Amygdala (tissue), 56 donors: ENCODE measurements at regions not wholly inside any gene's neighbourhood (a gene's known extent, or its start where the extent isn't known, plus 50 kb on each side); places are given as distances from the start of the nearest gene placed in this dataset.

ENCODE experiments used
- DNase-seq, 56 donors: peaks; one replicate each; lab custom pipeline; 2025; lab: John Stamatoyannopoulos, UW

DNA sequence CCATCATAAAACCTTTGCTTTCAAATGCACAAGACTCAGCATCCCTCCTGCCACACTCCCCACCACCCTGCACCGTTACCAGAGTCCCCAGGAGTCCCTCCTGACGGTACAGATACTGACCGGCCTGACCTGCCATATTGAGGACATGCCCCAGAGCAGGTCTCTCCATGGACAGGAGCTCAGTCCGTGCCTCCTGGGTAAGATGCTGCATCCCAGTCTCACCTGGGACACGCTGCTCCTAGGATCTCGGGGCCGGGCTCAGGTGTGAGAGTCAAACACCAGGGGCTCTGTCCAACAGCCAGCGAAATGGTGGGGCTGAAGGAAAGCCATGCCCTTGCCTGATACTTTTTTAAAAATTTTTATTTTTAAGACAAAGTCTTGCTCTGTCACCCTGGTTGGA lies 328.3 kb downstream of the SHANK2 start:
- DNase-seq, result no peak

DNA sequence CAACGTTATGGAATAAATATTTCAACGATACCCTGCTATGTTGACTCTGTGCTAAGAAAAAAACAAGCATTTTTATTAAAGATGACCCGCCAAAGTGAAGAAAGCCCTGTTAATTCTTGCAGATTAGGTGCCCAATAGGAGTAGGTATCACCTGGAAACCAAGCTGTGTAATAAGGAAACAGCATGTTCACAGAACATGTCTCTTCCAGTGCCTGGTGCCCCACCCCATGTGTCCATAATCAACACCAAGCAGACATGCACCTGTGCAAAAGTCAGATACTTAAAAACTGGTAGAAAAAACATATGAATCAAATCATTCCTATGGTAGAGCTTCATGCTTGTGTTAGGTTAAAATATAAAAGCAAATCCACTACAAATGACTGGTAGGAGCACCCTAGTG lies 327.1 kb downstream of the SHANK2 start:
- DNase-seq, result no peak

DNA sequence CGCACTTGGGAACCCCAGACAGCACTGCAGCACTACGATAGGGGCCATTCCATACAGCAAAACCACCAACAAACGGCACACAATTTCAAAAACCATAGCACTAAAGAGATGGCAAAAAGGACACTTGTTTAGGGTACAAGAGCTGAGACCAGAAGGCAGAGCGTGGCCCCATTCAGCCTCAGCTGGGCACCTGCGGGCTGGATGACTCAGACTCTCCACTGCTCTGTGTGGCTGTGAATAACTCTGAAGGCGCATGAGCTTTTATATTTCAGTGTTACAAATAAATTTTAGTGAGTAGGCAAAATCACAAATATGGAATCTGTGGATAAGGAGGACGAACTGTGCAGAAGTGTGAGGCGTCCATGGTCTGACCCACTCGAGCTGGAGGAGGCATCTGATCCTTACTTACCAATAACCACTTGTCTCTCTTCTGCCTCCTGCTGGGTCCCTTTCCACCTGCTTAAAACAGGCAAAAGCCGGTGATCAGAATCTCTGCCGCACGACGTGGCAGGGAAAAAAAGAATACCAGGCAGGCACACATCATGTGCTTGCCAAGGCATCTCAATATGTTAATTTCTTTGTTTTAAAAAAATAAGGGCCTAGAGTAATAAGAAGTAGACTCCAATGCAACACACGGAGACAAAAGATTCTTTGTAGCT lies 325.7 kb downstream of the SHANK2 start:
- DNase-seq, result peak in 3 of 56 donors; percentile 18 to 39 (median 27)

DNA sequence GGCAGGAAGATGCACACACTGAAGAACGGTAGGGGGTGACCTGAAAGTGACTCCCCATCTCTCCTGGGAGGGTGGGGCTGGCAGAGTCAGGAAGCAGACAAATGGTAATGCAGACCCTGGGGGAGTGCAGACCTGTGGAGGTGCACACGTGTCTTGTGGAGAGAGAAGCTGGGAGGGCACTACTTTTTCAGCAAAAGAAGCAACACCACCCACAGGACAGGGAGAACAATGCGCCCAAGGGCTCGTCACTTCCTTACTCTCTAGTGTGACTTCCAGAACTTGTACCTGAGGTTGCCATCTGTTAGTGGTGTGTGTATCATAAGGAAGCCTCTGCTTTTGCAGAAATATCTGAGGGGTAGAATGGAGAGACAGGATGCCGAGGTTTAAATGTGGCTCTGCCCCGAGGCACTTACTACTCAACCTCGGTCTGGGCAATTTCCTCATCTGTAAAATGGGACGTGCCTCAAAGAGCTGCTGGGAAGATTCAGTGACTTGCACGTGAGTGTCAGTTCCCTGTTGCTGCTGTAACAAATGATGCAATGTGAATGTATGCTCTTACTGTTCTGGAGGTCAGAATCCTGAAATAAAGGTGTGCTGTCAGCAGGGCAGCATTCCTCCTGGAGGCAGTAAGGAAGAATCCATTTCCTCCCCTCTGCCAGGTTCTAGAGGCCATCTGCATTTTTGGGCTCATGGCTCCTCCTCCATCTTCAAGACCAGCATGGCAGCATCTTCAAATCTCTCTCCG lies 323.4 kb downstream of the SHANK2 start:
- no peak for DNase-seq

DNA sequence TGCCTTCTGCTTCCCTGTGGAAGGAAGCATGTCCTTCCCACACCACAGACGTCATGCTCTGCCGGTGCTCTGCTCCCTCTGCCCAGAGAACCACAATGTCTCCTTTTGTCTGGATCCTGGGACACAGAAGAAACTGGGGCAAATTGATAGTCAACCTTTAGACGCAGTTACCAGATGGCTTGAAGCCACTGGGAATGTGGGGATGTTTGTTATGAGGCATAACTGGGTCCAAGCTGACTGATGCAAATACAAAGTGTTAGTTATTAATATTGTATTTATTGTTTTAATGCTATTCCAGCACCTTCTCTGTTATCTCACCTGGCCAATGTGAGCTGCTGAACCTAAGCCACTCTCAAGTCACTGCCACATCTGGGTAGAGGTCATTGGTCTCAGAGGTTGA lies 322.2 kb downstream of the SHANK2 start:
- no peak for DNase-seq

DNA sequence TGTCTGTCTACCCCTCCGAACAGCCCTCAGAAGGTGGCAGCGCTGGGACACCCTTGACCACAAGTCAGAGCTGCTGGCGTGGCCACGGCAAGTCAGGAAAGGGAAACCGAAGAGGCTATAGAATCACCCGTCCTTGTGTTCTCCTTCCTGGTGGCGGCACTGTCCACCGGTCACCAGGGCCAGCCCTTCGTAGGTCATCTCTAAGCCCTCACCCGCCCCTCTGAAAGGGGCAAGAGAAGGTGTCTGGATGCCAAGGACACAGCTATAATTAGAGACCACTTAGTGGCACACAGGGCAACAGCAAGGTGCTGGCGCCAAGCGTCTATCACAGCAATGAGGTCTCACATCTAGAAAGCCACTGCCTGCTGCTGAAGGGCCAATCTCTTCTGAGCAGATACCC lies 320.9 kb downstream of the SHANK2 start:
- no peak for DNase-seq

DNA sequence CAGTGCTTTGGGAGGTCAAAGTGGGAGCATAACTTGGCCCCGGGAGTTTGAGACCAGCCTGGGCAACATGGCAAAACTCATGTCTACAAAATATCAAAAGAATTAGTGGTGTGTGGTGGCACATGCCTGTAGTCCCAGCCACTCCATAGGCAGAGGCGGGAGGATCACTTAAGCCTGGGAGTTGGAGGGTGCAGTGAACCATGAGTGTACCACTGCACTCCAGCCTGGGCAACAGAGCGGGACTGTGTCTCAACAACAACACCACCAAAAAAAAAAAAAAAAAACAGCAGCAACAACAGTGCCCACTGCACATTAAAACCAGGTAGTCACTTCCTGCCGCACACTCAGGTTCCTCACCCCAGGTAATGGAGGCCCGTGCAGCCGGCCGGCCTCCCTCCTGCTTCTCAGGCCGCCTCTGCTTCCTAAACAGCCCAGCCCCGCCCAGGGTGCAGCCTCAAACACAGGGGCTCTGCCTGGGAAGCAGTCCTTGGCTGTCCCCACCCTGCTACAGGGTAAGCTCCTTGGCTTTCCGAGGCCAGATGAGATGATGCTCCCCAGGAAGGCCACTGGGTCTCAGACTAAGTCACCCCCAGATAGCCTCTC lies 318.3 kb downstream of the SHANK2 start:
- DNase-seq, result no peak

DNA sequence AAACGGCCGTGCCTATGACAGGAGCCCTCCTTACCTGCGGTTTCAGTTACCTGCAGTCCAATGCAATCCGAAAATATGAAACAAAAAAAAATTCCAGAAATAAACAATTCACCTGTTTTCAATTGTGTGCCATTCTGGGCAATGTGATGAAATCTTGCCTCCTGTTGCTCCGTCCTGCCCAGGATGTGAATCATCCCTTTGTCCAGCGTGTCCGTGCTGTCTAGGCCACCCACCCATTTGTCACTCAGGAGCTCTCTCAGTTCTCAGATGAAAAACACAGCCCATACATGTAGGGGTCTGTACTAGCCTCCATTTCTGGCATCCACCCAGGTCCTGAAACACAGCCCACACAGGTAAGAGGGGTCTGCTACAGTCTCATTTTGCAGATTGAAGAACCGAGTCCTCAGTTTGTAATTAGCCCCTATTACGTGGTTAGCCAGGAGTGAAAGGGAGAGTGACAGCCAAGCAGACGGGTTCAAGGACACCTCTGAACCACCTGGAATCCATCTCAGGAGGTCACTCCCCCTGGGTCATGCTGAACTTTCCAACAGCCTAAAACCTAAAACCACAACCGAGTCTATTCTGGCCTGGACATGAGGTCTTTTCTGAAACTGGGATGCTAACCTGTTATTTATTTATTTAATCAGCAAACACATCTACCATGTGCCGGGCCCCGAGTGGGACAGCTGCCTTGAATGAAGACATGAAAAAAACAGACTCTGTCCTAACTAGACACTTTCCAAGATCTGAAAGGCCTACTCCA lies 317.2 kb downstream of the SHANK2 start:
- no peak for DNase-seq

DNA sequence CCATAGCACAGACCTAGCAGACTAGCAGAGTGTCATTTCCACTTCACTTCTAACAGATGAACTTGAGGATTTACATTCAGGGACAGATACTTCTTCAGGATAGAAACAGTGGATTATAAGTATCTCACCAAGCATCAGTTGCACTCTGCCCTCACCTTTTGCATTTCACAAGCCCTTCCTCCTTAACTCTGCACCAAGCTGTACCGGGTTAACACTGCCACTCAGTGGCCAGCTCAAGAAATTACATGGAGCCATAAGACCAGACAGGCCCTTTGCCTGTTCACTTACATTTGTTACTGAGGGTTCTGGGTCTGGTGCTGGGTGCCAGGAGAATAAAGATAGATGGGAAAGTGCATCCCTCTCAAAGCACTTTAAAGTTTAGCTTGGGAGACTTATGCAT lies 309.8 kb downstream of the SHANK2 start:
- DNase-seq, result no peak

DNA sequence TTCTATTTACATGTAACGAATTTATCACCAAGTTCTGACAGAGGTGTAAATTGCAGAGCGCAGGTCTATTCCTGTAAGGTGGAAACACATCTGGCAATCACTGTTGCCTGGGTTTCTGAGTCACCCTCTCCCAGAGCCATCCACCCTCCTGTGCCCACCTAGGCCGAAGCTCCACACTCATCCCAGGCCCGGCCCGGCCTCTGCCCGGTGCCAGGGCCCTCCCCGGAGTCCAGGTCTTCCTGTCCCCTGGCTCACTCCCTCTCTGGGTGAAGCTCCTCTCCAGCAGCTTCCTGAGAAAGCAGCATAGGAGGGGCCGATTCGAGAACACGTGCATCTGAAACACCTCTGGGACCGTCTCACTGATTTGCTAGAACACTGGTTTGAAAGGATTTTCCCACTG lies 308.2 kb downstream of the SHANK2 start:
- no peak for DNase-seq

DNA sequence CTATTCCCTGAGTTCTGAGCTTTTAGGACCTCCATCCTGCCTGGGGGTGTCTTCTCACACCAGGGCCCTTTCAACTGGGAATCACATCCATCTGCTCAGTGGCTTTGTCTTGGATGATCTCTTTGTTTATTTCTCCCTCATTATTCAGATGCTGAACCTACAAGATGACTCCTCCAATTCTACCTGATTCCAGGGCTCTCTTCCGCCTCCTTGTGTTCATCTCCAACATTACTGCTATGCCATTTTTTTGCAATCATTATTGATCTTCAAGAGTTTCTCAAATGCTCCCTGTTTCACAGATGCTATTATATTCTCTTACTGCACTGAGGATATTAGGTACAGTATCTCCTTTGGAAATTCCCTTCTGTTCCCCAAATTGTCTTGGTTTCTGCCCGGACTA lies 307.7 kb downstream of the SHANK2 start:
- DNase-seq, result no peak

DNA sequence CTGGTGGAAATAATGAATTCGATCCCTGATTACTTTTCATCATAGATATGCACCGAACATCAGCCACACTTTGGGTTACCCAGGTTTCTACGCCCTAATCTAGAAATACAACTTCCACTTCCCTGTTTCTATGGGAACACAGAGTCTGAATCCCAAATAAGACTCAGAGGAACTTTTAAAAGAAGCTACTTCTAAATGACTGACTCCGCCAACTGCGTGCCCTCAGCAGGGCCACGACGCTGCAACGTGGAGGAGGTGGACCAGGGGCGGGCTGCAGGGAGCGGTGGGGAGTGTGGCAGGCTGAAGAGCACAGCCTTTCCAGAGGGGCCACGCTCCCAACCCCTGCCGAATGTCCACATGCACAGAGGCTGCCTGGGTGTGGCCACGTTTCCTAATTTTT lies 304.0 kb downstream of the SHANK2 start:
- no peak for DNase-seq

DNA sequence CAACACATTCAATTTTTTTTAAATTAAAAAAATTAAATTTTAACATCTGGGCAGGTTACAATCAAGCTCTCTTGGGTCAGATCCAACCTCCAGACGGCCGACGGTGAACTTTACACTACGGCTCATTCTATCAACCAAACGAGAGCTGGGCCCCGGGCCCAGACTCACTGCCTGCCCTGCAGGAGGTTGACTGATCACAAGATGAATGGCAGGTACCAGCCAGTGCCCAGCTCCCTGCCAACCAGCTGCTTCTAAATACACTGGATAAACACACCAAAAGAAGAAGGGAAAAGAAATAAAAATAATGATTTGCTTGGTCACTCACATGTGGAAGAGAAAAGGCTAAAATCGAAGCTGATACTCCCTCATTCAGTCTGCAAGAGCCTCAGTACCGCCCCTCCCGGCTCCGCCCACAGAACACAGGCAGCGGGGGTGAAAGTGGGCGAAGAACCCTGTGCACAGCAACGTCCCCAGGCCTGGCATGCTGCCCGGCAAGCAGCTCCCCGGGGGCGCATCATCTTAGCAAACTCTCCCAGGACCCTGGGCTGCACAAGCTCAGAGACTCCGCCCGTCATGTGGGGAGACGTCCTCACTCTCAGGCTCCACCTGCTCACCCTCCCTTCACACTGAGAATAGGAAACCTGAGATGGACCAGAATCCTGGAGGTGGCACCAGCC lies 303.4 kb downstream of the SHANK2 start:
- peak in 2 of 56 donors; percentile 13 to 14 for DNase-seq

DNA sequence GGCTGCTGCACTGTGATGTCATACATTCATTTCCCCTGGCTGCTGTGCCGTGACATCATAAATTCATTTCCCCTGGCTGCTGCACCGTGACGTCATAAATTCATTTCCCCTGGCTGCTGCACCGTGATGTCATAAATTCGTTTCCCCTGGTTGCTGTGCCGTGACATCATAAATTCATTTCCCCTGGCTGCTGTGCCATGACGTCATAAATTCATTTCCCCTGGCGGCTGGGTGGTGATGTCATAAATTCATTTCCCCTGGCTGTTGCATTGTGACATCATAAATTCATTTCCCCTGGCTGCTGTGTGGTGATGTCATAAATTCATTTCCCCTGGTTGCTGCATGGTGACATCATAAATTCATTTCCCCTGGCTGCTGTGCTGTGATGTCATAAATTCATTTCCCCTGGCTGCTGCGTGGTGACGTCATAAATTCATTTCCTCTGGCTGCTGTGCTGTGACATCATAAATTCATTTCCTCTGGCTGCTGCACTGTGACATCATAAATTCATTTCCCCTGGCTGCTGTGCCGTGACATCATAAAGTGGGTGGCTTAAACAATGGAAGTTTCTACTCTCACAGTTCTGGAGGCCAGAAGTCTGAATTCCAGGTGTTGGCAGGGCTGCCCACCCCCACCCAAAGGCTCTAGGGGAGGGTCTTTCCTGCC lies 301.1 kb downstream of the SHANK2 start:
- DNase-seq, result no peak

DNA sequence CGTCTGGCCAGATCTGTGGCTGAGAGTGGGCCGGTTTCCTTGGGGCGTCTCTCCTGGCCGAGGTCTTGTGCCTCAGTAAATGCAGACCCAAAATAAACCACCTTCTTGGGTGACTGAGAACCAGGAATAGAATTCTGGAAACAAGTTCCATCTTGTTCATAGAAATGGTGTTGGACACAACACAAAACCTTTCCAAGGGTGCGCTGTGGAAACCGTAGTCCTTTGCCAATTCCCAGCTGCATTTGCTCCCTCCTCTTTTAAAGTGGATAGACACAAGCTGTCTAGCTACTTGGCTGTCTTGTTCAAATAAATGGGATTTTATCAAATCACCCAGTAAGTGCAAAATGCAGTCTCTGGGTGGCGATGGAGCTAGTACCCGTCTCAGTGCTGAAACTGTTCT lies 300.2 kb downstream of the SHANK2 start:
- peak in 5 of 56 donors; percentile 10 to 27 (median 25) for DNase-seq

DNA sequence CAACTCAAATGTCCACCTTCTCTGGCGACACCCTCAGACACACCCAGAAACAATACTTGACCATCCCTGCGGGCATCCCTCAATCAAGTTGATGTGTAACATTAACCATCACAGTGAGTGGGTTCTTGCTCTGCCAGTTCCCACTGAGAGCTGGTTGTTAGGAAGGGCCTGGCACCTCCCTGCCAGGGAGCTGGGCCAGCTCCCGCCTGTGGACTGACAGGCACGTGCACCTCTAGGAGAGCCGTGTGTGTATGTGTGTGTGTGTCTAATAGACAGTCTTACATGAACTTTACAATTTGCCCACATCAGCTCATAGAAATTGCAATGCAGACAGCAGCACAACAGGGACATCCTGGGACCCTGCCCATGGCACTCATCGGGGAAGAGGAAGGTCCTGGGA lies 298.7 kb downstream of the SHANK2 start:
- no peak for DNase-seq

DNA sequence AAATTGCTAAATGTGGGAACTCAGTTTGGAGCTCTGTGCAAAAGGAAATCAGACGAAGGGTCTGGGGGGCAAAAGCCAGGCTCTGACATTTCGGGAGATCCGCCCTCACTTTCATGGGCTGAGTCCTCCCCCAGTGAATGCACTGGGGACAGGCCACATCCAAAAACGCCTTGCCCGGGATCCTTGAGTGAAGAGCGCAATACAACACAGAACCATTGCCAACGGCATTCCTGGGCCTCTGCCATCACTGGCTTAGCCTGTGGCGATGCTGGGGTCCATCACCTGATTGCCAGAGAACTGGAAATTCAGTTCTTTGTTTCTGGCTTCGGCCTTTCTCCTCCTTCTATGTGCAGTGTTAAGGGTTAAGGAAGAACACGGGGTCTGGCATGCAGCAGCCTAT lies 297.9 kb downstream of the SHANK2 start:
- no peak for DNase-seq
